ENCODE measurements at regions not wholly inside any gene's neighbourhood (a gene's known extent, or its start where the extent isn't known, plus 50 kb on each side); places are given as distances from the start of the nearest gene placed in this dataset.

- TF ChIP-seq, protein P1, sequence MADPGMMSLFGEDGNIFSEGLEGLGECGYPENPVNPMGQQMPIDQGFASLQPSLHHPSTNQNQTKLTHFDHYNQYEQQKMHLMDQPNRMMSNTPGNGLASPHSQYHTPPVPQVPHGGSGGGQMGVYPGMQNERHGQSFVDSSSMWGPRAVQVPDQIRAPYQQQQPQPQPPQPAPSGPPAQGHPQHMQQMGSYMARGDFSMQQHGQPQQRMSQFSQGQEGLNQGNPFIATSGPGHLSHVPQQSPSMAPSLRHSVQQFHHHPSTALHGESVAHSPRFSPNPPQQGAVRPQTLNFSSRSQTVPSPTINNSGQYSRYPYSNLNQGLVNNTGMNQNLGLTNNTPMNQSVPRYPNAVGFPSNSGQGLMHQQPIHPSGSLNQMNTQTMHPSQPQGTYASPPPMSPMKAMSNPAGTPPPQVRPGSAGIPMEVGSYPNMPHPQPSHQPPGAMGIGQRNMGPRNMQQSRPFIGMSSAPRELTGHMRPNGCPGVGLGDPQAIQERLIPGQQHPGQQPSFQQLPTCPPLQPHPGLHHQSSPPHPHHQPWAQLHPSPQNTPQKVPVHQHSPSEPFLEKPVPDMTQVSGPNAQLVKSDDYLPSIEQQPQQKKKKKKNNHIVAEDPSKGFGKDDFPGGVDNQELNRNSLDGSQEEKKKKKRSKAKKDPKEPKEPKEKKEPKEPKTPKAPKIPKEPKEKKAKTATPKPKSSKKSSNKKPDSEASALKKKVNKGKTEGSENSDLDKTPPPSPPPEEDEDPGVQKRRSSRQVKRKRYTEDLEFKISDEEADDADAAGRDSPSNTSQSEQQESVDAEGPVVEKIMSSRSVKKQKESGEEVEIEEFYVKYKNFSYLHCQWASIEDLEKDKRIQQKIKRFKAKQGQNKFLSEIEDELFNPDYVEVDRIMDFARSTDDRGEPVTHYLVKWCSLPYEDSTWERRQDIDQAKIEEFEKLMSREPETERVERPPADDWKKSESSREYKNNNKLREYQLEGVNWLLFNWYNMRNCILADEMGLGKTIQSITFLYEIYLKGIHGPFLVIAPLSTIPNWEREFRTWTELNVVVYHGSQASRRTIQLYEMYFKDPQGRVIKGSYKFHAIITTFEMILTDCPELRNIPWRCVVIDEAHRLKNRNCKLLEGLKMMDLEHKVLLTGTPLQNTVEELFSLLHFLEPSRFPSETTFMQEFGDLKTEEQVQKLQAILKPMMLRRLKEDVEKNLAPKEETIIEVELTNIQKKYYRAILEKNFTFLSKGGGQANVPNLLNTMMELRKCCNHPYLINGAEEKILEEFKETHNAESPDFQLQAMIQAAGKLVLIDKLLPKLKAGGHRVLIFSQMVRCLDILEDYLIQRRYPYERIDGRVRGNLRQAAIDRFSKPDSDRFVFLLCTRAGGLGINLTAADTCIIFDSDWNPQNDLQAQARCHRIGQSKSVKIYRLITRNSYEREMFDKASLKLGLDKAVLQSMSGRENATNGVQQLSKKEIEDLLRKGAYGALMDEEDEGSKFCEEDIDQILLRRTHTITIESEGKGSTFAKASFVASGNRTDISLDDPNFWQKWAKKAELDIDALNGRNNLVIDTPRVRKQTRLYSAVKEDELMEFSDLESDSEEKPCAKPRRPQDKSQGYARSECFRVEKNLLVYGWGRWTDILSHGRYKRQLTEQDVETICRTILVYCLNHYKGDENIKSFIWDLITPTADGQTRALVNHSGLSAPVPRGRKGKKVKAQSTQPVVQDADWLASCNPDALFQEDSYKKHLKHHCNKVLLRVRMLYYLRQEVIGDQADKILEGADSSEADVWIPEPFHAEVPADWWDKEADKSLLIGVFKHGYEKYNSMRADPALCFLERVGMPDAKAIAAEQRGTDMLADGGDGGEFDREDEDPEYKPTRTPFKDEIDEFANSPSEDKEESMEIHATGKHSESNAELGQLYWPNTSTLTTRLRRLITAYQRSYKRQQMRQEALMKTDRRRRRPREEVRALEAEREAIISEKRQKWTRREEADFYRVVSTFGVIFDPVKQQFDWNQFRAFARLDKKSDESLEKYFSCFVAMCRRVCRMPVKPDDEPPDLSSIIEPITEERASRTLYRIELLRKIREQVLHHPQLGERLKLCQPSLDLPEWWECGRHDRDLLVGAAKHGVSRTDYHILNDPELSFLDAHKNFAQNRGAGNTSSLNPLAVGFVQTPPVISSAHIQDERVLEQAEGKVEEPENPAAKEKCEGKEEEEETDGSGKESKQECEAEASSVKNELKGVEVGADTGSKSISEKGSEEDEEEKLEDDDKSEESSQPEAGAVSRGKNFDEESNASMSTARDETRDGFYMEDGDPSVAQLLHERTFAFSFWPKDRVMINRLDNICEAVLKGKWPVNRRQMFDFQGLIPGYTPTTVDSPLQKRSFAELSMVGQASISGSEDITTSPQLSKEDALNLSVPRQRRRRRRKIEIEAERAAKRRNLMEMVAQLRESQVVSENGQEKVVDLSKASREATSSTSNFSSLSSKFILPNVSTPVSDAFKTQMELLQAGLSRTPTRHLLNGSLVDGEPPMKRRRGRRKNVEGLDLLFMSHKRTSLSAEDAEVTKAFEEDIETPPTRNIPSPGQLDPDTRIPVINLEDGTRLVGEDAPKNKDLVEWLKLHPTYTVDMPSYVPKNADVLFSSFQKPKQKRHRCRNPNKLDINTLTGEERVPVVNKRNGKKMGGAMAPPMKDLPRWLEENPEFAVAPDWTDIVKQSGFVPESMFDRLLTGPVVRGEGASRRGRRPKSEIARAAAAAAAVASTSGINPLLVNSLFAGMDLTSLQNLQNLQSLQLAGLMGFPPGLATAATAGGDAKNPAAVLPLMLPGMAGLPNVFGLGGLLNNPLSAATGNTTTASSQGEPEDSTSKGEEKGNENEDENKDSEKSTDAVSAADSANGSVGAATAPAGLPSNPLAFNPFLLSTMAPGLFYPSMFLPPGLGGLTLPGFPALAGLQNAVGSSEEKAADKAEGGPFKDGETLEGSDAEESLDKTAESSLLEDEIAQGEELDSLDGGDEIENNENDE (IDR thresholded peaks at IDR 0.05; ENCODE audit: insufficient replicate concordance, low read length): no peak
- no peak for TF ChIP-seq EGR1 (IDR thresholded peaks at IDR 0.05; ENCODE audit: borderline replicate concordance, low read depth, low read length)
- no peak for TF ChIP-seq CHD2 (IDR thresholded peaks at IDR 0.05; ENCODE audit: low read length)
- TF ChIP-seq ASH2L (IDR thresholded peaks at IDR 0.05; ENCODE audit: low read length): no peak
Observed at GRCh38 chr14:106390947-106391346, 864.6 kb downstream of the TMEM121 start (continued).

All from H1 (cell line).